ENCODE measurements at regions not wholly inside any gene's neighbourhood (a gene's known extent, or its start where the extent isn't known, plus 50 kb on each side); places are given as distances from the start of the nearest gene placed in this dataset.

DNA sequence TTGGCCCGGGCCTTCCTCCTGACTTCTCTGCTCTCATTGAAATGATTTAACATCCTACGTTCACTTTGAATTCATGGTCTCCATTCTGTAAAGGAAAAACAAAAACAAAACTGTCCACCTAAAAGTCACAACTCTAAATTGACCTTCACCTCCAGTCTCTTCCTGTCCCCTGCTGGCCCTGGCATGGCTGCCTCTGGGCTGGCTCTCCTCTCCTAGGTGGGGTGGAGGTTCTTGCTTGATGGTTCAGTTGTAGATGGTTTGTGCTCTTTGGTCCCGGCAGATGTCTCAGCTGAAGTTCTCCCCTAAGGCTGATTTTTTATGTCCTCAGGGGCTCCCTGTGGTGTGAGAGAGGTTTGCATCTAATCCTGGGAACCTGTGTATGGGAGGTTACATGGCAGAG is 121.1 kb downstream of the ACKR3 start:
- no peak overlapping the region for H3K9ac ChIP-seq (ENCODE audit: low read length)
- TF ChIP-seq EZH2phosphoT487 (IDR thresholded peaks at IDR 0.05; ENCODE audit: low read length) (no peak), EZH2 (optimal IDR thresholded peaks at IDR 0.05; ENCODE audit: low read depth, low read length) (no peak)
- TF ChIP-seq, protein P1, sequence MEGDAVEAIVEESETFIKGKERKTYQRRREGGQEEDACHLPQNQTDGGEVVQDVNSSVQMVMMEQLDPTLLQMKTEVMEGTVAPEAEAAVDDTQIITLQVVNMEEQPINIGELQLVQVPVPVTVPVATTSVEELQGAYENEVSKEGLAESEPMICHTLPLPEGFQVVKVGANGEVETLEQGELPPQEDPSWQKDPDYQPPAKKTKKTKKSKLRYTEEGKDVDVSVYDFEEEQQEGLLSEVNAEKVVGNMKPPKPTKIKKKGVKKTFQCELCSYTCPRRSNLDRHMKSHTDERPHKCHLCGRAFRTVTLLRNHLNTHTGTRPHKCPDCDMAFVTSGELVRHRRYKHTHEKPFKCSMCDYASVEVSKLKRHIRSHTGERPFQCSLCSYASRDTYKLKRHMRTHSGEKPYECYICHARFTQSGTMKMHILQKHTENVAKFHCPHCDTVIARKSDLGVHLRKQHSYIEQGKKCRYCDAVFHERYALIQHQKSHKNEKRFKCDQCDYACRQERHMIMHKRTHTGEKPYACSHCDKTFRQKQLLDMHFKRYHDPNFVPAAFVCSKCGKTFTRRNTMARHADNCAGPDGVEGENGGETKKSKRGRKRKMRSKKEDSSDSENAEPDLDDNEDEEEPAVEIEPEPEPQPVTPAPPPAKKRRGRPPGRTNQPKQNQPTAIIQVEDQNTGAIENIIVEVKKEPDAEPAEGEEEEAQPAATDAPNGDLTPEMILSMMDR (IDR thresholded peaks at IDR 0.05; ENCODE audit: low read length), result no peak
- no peak for DNase-seq
- H3K36me3 ChIP-seq (replicated peaks; ENCODE audit: insufficient read depth, low read length), result no peaks in the 10 kb centered on the region
- H4K20me1 ChIP-seq (ENCODE audit: insufficient read depth, low read length), result no peaks in the 10 kb centered on the region
- no peaks in the 10 kb centered on the region for H3K9me2 ChIP-seq (replicated peaks; ENCODE audit: insufficient read depth, low read length)
- H3K27me3 ChIP-seq (replicated peaks; ENCODE audit: insufficient read depth, low read length), result no peaks in the 10 kb centered on the region
- no peaks in the 10 kb centered on the region for H3F3A ChIP-seq (ENCODE audit: insufficient read depth, low read length)
- no peak overlapping the region for H3K27ac ChIP-seq (ENCODE audit: low read length)
- no peak overlapping the region for H3K4me2 ChIP-seq (ENCODE audit: low read depth, low read length)
- H2AFZ ChIP-seq (ENCODE audit: low read length), result no peak overlapping the region
- H3K4me1 ChIP-seq (ENCODE audit: low read length), result no peaks in the 10 kb centered on the region
- H3K9me3 ChIP-seq (replicated peaks; ENCODE audit: insufficient read depth, low read length), result no peaks in the 10 kb centered on the region
- H3K4me3 ChIP-seq (ENCODE audit: low read length), result no peak overlapping the region
- H3K79me2 ChIP-seq (ENCODE audit: low read length), result no peaks in the 10 kb centered on the region

DNA sequence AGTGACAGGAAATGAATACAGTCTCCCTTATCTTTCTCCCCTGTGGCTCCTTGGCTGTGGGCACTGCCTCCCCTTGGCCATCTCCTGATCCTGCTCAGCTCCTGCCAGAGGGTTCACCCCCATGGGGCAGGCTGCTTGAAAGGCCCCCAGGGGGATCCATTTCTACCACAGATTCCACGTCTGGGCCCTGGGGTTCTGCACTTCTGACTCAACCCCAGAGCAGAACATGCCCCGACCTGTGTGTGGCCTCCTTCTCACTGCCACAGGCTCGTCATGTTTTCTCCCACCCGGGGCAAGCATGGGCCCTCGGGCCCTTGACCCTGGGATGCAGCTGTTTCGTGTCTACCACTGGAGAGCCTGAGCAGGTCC is 122.2 kb downstream of the ACKR3 start:
- no peaks in the 10 kb centered on the region for H3K27me3 ChIP-seq (replicated peaks; ENCODE audit: insufficient read depth, low read length)
- no peak overlapping the region for H3K9ac ChIP-seq (ENCODE audit: low read length)
- no peak overlapping the region for H3K4me2 ChIP-seq (ENCODE audit: low read depth, low read length)
- TF ChIP-seq EZH2phosphoT487 (IDR thresholded peaks at IDR 0.05; ENCODE audit: low read length), result no peak
- TF ChIP-seq, protein P1 (IDR thresholded peaks at IDR 0.05; ENCODE audit: low read length), result no peak
- TF ChIP-seq EZH2 (optimal IDR thresholded peaks at IDR 0.05; ENCODE audit: low read depth, low read length), result no peak
- no peak for DNase-seq
- no peaks in the 10 kb centered on the region for H3K79me2 ChIP-seq (ENCODE audit: low read length)
- H3K27ac ChIP-seq (ENCODE audit: low read length), result no peak overlapping the region
- H4K20me1 ChIP-seq (ENCODE audit: insufficient read depth, low read length), result no peaks in the 10 kb centered on the region
- H3K9me3 ChIP-seq (replicated peaks; ENCODE audit: insufficient read depth, low read length), result no peaks in the 10 kb centered on the region
- H3K36me3 ChIP-seq (replicated peaks; ENCODE audit: insufficient read depth, low read length), result no peaks in the 10 kb centered on the region
- no peak overlapping the region for H3K4me3 ChIP-seq (ENCODE audit: low read length)
- H2AFZ ChIP-seq (ENCODE audit: low read length), result no peak overlapping the region
- H3F3A ChIP-seq (ENCODE audit: insufficient read depth, low read length), result no peaks in the 10 kb centered on the region
- no peaks in the 10 kb centered on the region for H3K4me1 ChIP-seq (ENCODE audit: low read length)
- no peaks in the 10 kb centered on the region for H3K9me2 ChIP-seq (replicated peaks; ENCODE audit: insufficient read depth, low read length)

DNA sequence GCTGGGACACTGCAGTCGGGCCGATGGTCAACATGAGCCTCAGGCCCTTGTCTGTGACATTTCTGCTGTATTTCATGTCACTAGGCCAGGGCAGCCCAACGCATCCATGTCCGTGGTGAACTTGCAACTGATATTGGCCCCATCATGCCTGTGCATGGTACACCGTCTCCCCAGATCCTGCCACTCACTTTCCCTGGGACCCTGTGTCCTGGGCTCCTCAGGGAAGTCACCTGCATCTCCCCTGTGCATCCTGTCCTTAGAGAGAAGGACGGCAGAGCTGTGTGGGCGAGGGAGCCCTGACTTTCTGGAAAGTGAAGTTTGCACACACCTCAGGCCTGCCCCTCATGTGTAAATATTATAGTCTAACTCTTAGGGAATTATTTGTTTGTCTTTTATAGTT is 123.3 kb downstream of the ACKR3 start:
- H2AFZ ChIP-seq (ENCODE audit: low read length), result no peak overlapping the region
- H3K36me3 ChIP-seq (replicated peaks; ENCODE audit: insufficient read depth, low read length), result no peaks in the 10 kb centered on the region
- no peaks in the 10 kb centered on the region for H3F3A ChIP-seq (ENCODE audit: insufficient read depth, low read length)
- no peaks in the 10 kb centered on the region for H3K27me3 ChIP-seq (replicated peaks; ENCODE audit: insufficient read depth, low read length)
- no peak for DNase-seq
- H3K4me1 ChIP-seq (ENCODE audit: low read length), result no peaks in the 10 kb centered on the region
- no peak overlapping the region for H3K27ac ChIP-seq (ENCODE audit: low read length)
- H3K4me2 ChIP-seq (ENCODE audit: low read depth, low read length), result no peak overlapping the region
- no peaks in the 10 kb centered on the region for H3K9me3 ChIP-seq (replicated peaks; ENCODE audit: insufficient read depth, low read length)
- H3K9ac ChIP-seq (ENCODE audit: low read length), result no peak overlapping the region
- no peak overlapping the region for H3K4me3 ChIP-seq (ENCODE audit: low read length)
- TF ChIP-seq, protein P1 (IDR thresholded peaks at IDR 0.05; ENCODE audit: low read length), result no peak
- TF ChIP-seq EZH2 (optimal IDR thresholded peaks at IDR 0.05; ENCODE audit: low read depth, low read length) (no peak), EZH2phosphoT487 (IDR thresholded peaks at IDR 0.05; ENCODE audit: low read length) (no peak)
- no peaks in the 10 kb centered on the region for H4K20me1 ChIP-seq (ENCODE audit: insufficient read depth, low read length)
- no peaks in the 10 kb centered on the region for H3K9me2 ChIP-seq (replicated peaks; ENCODE audit: insufficient read depth, low read length)
- no peaks in the 10 kb centered on the region for H3K79me2 ChIP-seq (ENCODE audit: low read length)
